PFSK-1 (cell line): ENCODE measurements at regions not wholly inside any gene's neighbourhood (a gene's known extent, or its start where the extent isn't known, plus 50 kb on each side); places are given as distances from the start of the nearest gene placed in this dataset.

ENCODE experiments used
- FOXP2 ChIP-seq: optimal IDR thresholded peaks from 2 replicates; pipeline ENCODE3; 2011; ENCODE audit warnings: borderline replicate concordance, control low read depth, inconsistent platforms; ENCODE audit not compliant: insufficient read depth; ENCODE audit errors: extremely low read length, extremely low read depth
- POLR2AphosphoS5 ChIP-seq: IDR thresholded peaks from 2 replicates; pipeline ENCODE4 v1.6.1; 2012; ENCODE audit warnings: low read depth, mild to moderate bottlenecking, control low read depth, low read length, moderate library complexity
- SIN3A ChIP-seq: IDR thresholded peaks from 2 replicates; pipeline ENCODE4 v1.6.1; 2012; ENCODE audit warnings: mild to moderate bottlenecking, low read length, moderate library complexity, borderline replicate concordance; ENCODE audit not compliant: insufficient read depth
- TAF1 ChIP-seq: IDR thresholded peaks from 2 replicates; pipeline ENCODE4 v1.6.1; 2012; ENCODE audit warnings: low read length, control low read depth, borderline replicate concordance; ENCODE audit not compliant: insufficient read depth
- TF ChIP-seq, protein P1 (sequence below), 2 experiments: IDR thresholded peaks; 2 replicates each; pipeline versions ENCODE4 v1.6.1 to v1.8.0; 2011 to 2012; ENCODE audit warnings: low read depth in 2 of 2, low read length in 2 of 2, control low read depth in 1 of 2, inconsistent platforms in 1 of 2, mild to moderate bottlenecking in 1 of 2, moderate library complexity in 1 of 2; ENCODE audit not compliant: insufficient read depth in 1 of 2

DNA sequence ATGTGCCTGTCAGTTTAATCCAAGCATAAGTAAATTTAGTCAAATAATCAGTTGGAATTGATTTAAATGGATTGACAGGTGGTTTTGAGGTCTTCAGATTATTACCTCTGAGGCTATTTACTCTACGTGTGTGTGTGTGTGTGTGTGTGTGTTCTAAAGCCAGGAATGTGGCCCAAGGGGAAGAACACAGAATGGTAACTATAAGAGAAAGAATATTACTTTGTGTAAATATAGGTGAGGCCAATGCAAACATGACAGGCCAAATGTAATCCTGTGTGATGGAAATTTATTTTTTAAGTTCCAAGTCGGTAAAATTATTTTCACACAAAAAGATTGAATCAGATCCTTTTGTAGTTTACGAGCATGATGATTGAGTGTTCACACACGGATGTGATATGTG is 390.0 kb downstream of the PLK2 start:
- no peak for TF ChIP-seq TAF1
- TF ChIP-seq POLR2AphosphoS5: no peak
- TF ChIP-seq SIN3A: no peak
- no peak for TF ChIP-seq FOXP2
- TF ChIP-seq, protein P1, sequence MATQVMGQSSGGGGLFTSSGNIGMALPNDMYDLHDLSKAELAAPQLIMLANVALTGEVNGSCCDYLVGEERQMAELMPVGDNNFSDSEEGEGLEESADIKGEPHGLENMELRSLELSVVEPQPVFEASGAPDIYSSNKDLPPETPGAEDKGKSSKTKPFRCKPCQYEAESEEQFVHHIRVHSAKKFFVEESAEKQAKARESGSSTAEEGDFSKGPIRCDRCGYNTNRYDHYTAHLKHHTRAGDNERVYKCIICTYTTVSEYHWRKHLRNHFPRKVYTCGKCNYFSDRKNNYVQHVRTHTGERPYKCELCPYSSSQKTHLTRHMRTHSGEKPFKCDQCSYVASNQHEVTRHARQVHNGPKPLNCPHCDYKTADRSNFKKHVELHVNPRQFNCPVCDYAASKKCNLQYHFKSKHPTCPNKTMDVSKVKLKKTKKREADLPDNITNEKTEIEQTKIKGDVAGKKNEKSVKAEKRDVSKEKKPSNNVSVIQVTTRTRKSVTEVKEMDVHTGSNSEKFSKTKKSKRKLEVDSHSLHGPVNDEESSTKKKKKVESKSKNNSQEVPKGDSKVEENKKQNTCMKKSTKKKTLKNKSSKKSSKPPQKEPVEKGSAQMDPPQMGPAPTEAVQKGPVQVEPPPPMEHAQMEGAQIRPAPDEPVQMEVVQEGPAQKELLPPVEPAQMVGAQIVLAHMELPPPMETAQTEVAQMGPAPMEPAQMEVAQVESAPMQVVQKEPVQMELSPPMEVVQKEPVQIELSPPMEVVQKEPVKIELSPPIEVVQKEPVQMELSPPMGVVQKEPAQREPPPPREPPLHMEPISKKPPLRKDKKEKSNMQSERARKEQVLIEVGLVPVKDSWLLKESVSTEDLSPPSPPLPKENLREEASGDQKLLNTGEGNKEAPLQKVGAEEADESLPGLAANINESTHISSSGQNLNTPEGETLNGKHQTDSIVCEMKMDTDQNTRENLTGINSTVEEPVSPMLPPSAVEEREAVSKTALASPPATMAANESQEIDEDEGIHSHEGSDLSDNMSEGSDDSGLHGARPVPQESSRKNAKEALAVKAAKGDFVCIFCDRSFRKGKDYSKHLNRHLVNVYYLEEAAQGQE (IDR thresholded peaks at IDR 0.05; ENCODE audit: insufficient read depth in 1 of 2, low read depth in 2 of 2, low read length in 2 of 2): no peak

DNA sequence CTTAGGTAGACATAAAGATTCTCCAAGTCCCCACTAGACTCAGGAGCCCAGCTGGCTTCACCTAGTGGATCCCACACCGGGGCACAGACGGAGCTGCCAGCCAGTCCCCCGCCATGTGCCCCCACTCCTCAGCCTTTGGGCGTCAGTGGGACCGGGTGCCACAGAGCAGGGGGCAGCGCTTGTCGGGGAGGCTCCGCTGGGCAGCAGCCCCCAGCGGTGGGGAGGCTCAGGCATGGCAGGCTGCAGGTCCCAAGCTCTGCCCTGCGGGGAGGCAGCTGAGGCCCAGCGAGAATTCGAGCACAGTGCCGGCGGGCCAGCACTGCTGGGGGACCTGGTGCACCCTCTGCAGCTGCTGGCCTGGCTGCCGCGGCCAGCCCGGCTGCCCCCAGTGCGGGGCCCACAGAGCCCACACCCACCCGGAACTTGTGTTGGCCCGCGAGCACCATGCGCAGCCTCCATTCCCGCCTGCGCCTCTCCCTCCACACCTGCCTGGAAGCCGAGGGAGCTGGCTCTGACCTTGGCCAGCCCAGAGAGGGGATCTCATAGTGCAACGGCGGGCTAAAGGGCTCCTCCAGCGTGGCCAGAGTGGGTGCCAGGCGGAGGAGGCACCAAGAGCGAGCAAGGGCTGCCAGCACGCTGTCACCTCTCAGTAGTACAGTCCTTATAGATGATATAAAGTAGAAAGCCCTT is 390.7 kb downstream of the PLK2 start:
- no peak for TF ChIP-seq SIN3A
- TF ChIP-seq, protein P1 (IDR thresholded peaks at IDR 0.05; ENCODE audit: insufficient read depth in 1 of 2, low read depth in 2 of 2, low read length in 2 of 2): no peak
- TF ChIP-seq FOXP2: no peak
- TF ChIP-seq POLR2AphosphoS5: no peak

DNA sequence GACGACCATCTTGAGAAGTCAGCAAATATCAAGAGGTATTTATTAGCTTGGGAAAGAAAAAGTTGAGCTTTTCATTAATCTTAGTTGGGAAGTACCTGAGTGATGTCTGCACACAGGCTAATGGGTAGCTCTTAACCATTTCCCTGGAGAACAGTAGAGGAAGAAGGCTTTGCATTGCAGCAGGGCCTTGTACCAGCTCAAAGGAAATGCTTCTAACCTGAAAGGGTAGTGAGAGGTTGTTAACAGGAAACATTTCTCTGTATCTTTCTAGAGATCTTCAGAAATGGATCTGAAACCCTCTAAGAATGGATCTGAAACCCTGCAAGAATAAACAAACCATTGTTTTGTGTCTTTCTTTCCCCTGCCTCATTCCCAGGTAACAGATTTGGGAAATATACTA is 393.3 kb downstream of the PLK2 start:
- TF ChIP-seq SIN3A: no peak
- TF ChIP-seq, protein P1 (IDR thresholded peaks at IDR 0.05; ENCODE audit: insufficient read depth in 1 of 2, low read depth in 2 of 2, low read length in 2 of 2): no peak
- TF ChIP-seq POLR2AphosphoS5: no peak
- no peak for TF ChIP-seq TAF1
- TF ChIP-seq FOXP2: no peak

DNA sequence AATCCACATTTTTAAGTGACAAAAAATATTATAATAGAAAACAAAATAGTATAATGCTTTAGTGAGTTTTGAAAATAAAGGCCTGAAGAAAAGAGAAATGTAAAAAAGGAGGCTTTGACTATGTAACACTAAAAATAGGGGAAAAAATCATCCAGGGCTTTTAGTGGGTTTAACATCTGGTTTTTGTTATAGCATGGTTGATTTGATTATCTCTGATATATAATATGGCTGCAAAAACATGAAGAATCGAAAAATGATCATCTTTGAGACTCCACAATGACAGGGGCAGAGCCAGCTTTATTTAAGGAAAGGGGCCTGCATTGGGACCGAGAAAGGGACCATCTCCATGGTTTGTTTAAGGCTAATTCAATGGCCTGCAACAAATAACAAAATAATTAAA is 393.8 kb downstream of the PLK2 start:
- TF ChIP-seq TAF1 (no peak), POLR2AphosphoS5 (no peak), FOXP2 (no peak), SIN3A (no peak)
- TF ChIP-seq, protein P1 (IDR thresholded peaks at IDR 0.05; ENCODE audit: insufficient read depth in 1 of 2, low read depth in 2 of 2, low read length in 2 of 2): no peak

DNA sequence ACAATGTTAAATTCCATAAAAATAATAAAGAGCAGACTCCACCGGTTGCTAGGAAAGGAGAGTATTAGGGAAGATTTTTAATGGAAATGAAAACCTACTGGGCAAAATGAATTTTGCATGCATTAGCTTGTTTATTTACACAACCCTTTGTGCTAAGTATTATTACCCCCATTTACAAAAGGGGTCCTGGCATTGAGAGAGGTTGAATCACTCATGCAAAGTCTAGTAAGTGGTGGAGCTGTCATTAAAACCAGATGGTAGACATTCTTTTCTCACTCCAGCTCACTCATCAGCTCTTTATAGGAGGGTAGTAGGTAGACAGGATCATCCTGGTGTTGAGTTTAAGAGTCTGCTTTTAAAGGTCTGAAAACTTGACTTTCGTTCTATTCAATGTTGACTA is 395.1 kb downstream of the PLK2 start:
- TF ChIP-seq TAF1 (no peak), FOXP2 (no peak), POLR2AphosphoS5 (no peak), SIN3A (no peak)
- TF ChIP-seq, protein P1 (IDR thresholded peaks at IDR 0.05; ENCODE audit: insufficient read depth in 1 of 2, low read depth in 2 of 2, low read length in 2 of 2): no peak
